Brain microvascular endothelial cell (primary cell): ENCODE measurements at regions not wholly inside any gene's neighbourhood (a gene's known extent, or its start where the extent isn't known, plus 50 kb on each side); places are given as distances from the start of the nearest gene placed in this dataset.
A peak's percentile ranks its signal among the peaks of the same experiment; 100 is the strongest.

Experiments used
- DNase-seq: peaks from one replicate; pipeline ENCODE4 v3.0.0-alpha.2; 2020
- H3K27ac ChIP-seq: fragments of 250-450 bp; sonication (Bioruptor Pico); 2 replicates; pipeline ENCODE4 v1.5.1; 2020; ENCODE audit warnings: mild to moderate bottlenecking, moderate library complexity
- H3K27me3 ChIP-seq: fragments of 250-450 bp; sonication (Bioruptor Pico); replicated peaks from 2 replicates; pipeline ENCODE4 v1.5.1; 2020; ENCODE audit warnings: mild to moderate bottlenecking
- H3K36me3 ChIP-seq: fragments of 250-450 bp; sonication (Bioruptor Pico); replicated peaks from 2 replicates; pipeline ENCODE4 v1.5.1; 2020; ENCODE audit warnings: mild to moderate bottlenecking
- H3K4me3 ChIP-seq: 2 replicates; pipeline ENCODE4 v1.5.1; 2011; ENCODE audit warnings: low read depth, mild to moderate bottlenecking, control low read depth, low read length, moderate library complexity
- CTCF ChIP-seq: IDR thresholded peaks from 2 replicates; pipeline ENCODE4 v1.5.1; 2011; ENCODE audit warnings: low read depth, mild to moderate bottlenecking, moderate library complexity, low read length, control low read depth, inconsistent platforms; ENCODE audit errors: missing control alignments
- in situ Hi-C: cut with HindIII; loops from 2 replicates; pipeline ENCODE4 v1.10.0; 2017; ENCODE audit warnings: low sequenced_read_pairs, low pct_ligation_motif_present

DNA sequence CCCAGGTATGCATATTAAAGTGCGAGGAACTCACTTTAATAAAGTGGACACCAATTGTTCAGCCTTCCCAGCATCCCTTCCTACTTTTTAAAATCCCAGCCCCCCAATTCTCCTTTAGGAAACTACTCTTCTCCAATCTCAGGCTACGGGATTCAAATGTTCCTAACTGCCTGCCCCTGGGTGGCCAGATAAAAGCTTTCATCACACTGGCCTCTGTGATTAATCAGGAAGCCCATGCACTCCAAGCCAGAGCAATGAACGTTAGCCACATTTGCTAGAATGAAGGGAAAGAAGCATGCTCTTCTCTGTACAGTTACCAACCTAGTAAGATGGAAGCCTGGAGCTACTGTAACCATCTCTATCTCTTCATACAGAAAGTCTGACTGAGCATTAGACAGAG, 250.3 kb upstream of the UBE2E2 start:
- in situ Hi-C loops: no loop called here
- TF ChIP-seq CTCF: no peak
- no peak for DNase-seq
- Histone ChIP-seq H3K36me3 (no peaks in the 10 kb centered on the region), H3K4me3 (no peak overlapping the region), H3K27ac (no peak overlapping the region), H3K27me3 (no peaks in the 10 kb centered on the region)

GRCh38 chr3:22959593-22959992, 243.5 kb upstream of the UBE2E2 start:
- no peak for TF ChIP-seq CTCF
- in situ Hi-C loops: no loop called here
- no peaks in the 10 kb centered on the region for H3K36me3 ChIP-seq
- no peak overlapping the region for H3K4me3 ChIP-seq
- H3K27me3 ChIP-seq: no peaks in the 10 kb centered on the region
- no peak overlapping the region for H3K27ac ChIP-seq
- DNase-seq: no peak

GRCh38 chr3:22960105-22960984, 242.8 kb upstream of the UBE2E2 start:
- Histone ChIP-seq H3K27ac (no peak overlapping the region), H3K4me3 (no peak overlapping the region), H3K27me3 (no peaks in the 10 kb centered on the region), H3K36me3 (no peaks in the 10 kb centered on the region)
- peak; percentile 83 for TF ChIP-seq CTCF
- peak; percentile 47 for DNase-seq
- in situ Hi-C loops: no loop called here

DNA sequence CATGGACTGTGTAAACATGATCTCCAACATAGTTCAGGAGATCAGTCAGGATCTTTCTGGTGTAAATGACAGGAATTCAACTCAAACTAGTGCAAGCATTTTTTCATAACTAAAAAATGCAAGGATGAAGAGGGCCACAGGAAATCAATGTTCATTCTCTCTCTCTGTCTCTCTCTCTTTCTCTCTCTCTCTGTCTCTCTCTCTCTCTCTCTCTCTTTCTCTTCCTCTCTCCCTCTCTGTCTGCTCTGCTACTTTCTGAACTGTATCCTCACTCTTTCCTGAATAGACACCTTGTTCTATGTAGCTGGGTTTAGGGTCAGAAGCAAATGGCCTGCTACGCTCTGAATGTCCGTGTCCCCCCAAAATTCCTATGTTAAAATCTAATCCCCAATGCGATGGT, 240.9 kb upstream of the UBE2E2 start:
- in situ Hi-C loops: no loop called here
- DNase-seq: no peak
- no peak overlapping the region for H3K27ac ChIP-seq
- no peak overlapping the region for H3K4me3 ChIP-seq
- H3K36me3 ChIP-seq: no peaks in the 10 kb centered on the region
- no peaks in the 10 kb centered on the region for H3K27me3 ChIP-seq
- no peak for TF ChIP-seq CTCF

- H3K27ac ChIP-seq: no peak overlapping the region
- no peaks in the 10 kb centered on the region for H3K27me3 ChIP-seq
- no peaks in the 10 kb centered on the region for H3K36me3 ChIP-seq
- no peak for DNase-seq
- no peak for TF ChIP-seq CTCF
- in situ Hi-C loops: no loop called here
- H3K4me3 ChIP-seq: no peak overlapping the region
These were observed 236.8 kb upstream of the UBE2E2 start for GRCh38 chr3:22966349-22966748.

- in situ Hi-C loops: no loop called here
- H3K4me3 ChIP-seq: no peak overlapping the region
- H3K36me3 ChIP-seq: no peaks in the 10 kb centered on the region
- DNase-seq: no peak
- H3K27me3 ChIP-seq: no peaks in the 10 kb centered on the region
- no peak for TF ChIP-seq CTCF
- no peak overlapping the region for H3K27ac ChIP-seq
These were observed 233.9 kb upstream of the UBE2E2 start for GRCh38 chr3:22969276-22969675.
